Nephron (organoid): ENCODE measurements at regions not wholly inside any gene's neighbourhood (a gene's known extent, or its start where the extent isn't known, plus 50 kb on each side); places are given as distances from the start of the nearest gene placed in this dataset.
A peak's percentile ranks its signal among the peaks of the same experiment; 100 is the strongest.

ENCODE experiments used
- H3K27ac Mint-ChIP-seq, 3 experiments: 2 replicates each; pipeline ENCODE4 v1.8.0; 2020; ENCODE audit warnings: mixed read lengths in 3 of 3, mild to moderate bottlenecking in 2 of 3, moderate library complexity in 1 of 3
- H3K27me3 Mint-ChIP-seq: 2 replicates; pipeline ENCODE4 v1.8.0; 2021; ENCODE audit warnings: low read depth, mild to moderate bottlenecking, moderate library complexity, mixed read lengths
- H3K36me3 Mint-ChIP-seq: 2 replicates; pipeline ENCODE4 v1.8.0; 2020; ENCODE audit warnings: low read depth, mixed read lengths
- H3K4me1 Mint-ChIP-seq: 2 replicates; pipeline ENCODE4 v1.8.0; 2020; ENCODE audit warnings: mixed read lengths
- H3K4me3 Mint-ChIP-seq, 3 experiments: 2 replicates each; pipeline ENCODE4 v1.8.0; 2020; ENCODE audit warnings: mild to moderate bottlenecking in 3 of 3, mixed read lengths in 3 of 3, moderate library complexity in 2 of 3
- H3K9me3 Mint-ChIP-seq: 2 replicates; pipeline ENCODE4 v1.8.0; 2020; ENCODE audit warnings: mixed read lengths
- CTCF ChIP-seq, 3 experiments: fragments of 200-600 bp; sonication (generic); IDR thresholded peaks; one replicate each; pipeline ENCODE4 v1.5.0; 2021; ENCODE audit warnings: antibody characterized with exemption in 3 of 3; ENCODE audit not compliant: unreplicated experiment in 3 of 3

- no peaks in the 10 kb centered on the region for H3K36me3 Mint-ChIP-seq
- H3K27me3 Mint-ChIP-seq, result peaks cover 7% of the 10 kb centered on the region
- peak overlapping the region; percentile 52 to 91 (median 76) for H3K4me3 Mint-ChIP-seq
- no peaks in the 10 kb centered on the region for H3K9me3 Mint-ChIP-seq
- H3K27ac Mint-ChIP-seq, result peak overlapping the region; percentile 68 to 98 (median 84)
- peaks cover 69% of the 10 kb centered on the region for H3K4me1 Mint-ChIP-seq
- no peak for TF ChIP-seq CTCF (IDR thresholded peaks at IDR 0.05; ENCODE audit: unreplicated experiment in 3 of 3)
Observed at GRCh38 chr2:106580241-106580640, 93.1 kb downstream of the CD8B2 start.

- no peak for TF ChIP-seq CTCF (IDR thresholded peaks at IDR 0.05; ENCODE audit: unreplicated experiment in 3 of 3)
- Mint-ChIP-seq H3K9me3 (no peaks in the 10 kb centered on the region), H3K4me1 (peaks cover 59% of the 10 kb centered on the region), H3K4me3 (peak overlapping the region; percentile 76 to 91 (median 89)), H3K27ac (peak overlapping the region; percentile 68 to 98 (median 84)), H3K36me3 (no peaks in the 10 kb centered on the region), H3K27me3 (peaks cover 7% of the 10 kb centered on the region)
Observed at GRCh38 chr2:106581328-106581727, 94.2 kb downstream of the CD8B2 start.

- no peak for TF ChIP-seq CTCF (IDR thresholded peaks at IDR 0.05; ENCODE audit: unreplicated experiment in 3 of 3)
- Mint-ChIP-seq H3K27me3 (peaks cover 7% of the 10 kb centered on the region), H3K27ac (peak overlapping the region; percentile 68 to 98 (median 84)), H3K4me1 (peaks cover 55% of the 10 kb centered on the region), H3K36me3 (no peaks in the 10 kb centered on the region), H3K9me3 (no peaks in the 10 kb centered on the region), H3K4me3 (peak overlapping the region; percentile 76 to 91 (median 89))
Observed at GRCh38 chr2:106581755-106582147, 94.6 kb downstream of the CD8B2 start.

GRCh38 chr2:106582148-106583143, 95.3 kb downstream of the CD8B2 start:
- peak overlapping the region; percentile 68 to 98 (median 84) for H3K27ac Mint-ChIP-seq
- H3K9me3 Mint-ChIP-seq, result no peaks in the 10 kb centered on the region
- H3K27me3 Mint-ChIP-seq, result peaks cover 10% of the 10 kb centered on the region
- TF ChIP-seq CTCF (IDR thresholded peaks at IDR 0.05; ENCODE audit: unreplicated experiment in 3 of 3), result peak; percentile 75 to 90 (median 81)
- peak overlapping the region; percentile 76 to 91 (median 89) for H3K4me3 Mint-ChIP-seq
- H3K36me3 Mint-ChIP-seq, result no peaks in the 10 kb centered on the region
- H3K4me1 Mint-ChIP-seq, result peaks cover 48% of the 10 kb centered on the region

GRCh38 chr2:106584304-106584954, 97.3 kb downstream of the CD8B2 start:
- Mint-ChIP-seq H3K4me1 (peaks cover 30% of the 10 kb centered on the region), H3K36me3 (no peaks in the 10 kb centered on the region), H3K27ac (no peak overlapping the region), H3K27me3 (peaks cover 12% of the 10 kb centered on the region), H3K4me3 (no peak overlapping the region), H3K9me3 (no peaks in the 10 kb centered on the region)
- TF ChIP-seq CTCF (IDR thresholded peaks at IDR 0.05; ENCODE audit: unreplicated experiment in 3 of 3), result no peak
